ENCODE measurements at regions not wholly inside any gene's neighbourhood (a gene's known extent, or its start where the extent isn't known, plus 50 kb on each side); places are given as distances from the start of the nearest gene placed in this dataset.
"Not testable (repeated sequence)": the region's sequence is repeated elsewhere in the genome, so short reads cannot be mapped to it uniquely, and the experiment has no call there.

- TF ChIP-seq, protein P1, sequence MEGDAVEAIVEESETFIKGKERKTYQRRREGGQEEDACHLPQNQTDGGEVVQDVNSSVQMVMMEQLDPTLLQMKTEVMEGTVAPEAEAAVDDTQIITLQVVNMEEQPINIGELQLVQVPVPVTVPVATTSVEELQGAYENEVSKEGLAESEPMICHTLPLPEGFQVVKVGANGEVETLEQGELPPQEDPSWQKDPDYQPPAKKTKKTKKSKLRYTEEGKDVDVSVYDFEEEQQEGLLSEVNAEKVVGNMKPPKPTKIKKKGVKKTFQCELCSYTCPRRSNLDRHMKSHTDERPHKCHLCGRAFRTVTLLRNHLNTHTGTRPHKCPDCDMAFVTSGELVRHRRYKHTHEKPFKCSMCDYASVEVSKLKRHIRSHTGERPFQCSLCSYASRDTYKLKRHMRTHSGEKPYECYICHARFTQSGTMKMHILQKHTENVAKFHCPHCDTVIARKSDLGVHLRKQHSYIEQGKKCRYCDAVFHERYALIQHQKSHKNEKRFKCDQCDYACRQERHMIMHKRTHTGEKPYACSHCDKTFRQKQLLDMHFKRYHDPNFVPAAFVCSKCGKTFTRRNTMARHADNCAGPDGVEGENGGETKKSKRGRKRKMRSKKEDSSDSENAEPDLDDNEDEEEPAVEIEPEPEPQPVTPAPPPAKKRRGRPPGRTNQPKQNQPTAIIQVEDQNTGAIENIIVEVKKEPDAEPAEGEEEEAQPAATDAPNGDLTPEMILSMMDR (IDR thresholded peaks at IDR 0.05; ENCODE audit: insufficient read depth, low read length) = not testable (repeated sequence)
- TF ChIP-seq POLR2AphosphoS5 (IDR thresholded peaks at IDR 0.05; ENCODE audit: low read depth) = not testable (repeated sequence)
Observed at GRCh38 chr21:6133373-6133772, 4388.0 kb upstream of the TPTE start.
